HEK293 (cell line): ENCODE measurements at regions not wholly inside any gene's neighbourhood (a gene's known extent, or its start where the extent isn't known, plus 50 kb on each side); places are given as distances from the start of the nearest gene placed in this dataset.

Experiments
- CTCF ChIA-PET: fragments of 350-600 bp; formaldehyde crosslinking; extraction: SDS; loops from one replicate; lab custom pipeline; 2021; ENCODE audit warnings: antibody characterized with exemption; lab: Yijun Ruan, JAX
- POLR2A ChIA-PET: fragments of 300-600 bp; formaldehyde crosslinking; extraction: SDS; loops from one replicate; lab custom pipeline; 2020; ENCODE audit warnings: antibody characterized with exemption, inconsistent platforms; lab: Yijun Ruan, JAX
- H3K27ac ChIP-seq: fragments of 200-500 bp; sonication (Bioruptor generic); 2 replicates; pipeline ENCODE4 v1.5.1; 2014; ENCODE audit warnings: low read depth, low read length, control low read depth, inconsistent platforms; ENCODE audit errors: extremely low read depth
- H3K36me3 ChIP-seq, 2 experiments: fragments of 200-500 bp in 1 of 2; sonication (Bioruptor generic) in 1 of 2; 1 replicate in 1 of 2; 2 replicates in 1 of 2; pipeline ENCODE4 v1.5.1; 2014 to 2017; ENCODE audit warnings: inconsistent platforms in 2 of 2, low read length in 2 of 2; ENCODE audit not compliant: control insufficient read depth in 2 of 2, insufficient read depth in 1 of 2
- H3K4me1 ChIP-seq: fragments of 200-500 bp; sonication (Bioruptor generic); 2 replicates; pipeline ENCODE4 v1.5.1; 2014; ENCODE audit warnings: mild to moderate bottlenecking, low read length, inconsistent platforms; ENCODE audit not compliant: control insufficient read depth, insufficient read depth
- H3K4me3 ChIP-seq: 2 replicates; pipeline ENCODE4 v1.5.1; 2011; ENCODE audit warnings: low read depth, mild to moderate bottlenecking, control low read depth, low read length, moderate library complexity
- H3K9me3 ChIP-seq: fragments of 200-500 bp; sonication (Bioruptor generic); 2 replicates; pipeline ENCODE4 v1.5.1; 2014; ENCODE audit warnings: low read depth, low read length, inconsistent platforms; ENCODE audit not compliant: control insufficient read depth, insufficient read depth
- CTCF ChIP-seq: fragments of 450-650 bp; formaldehyde crosslinking; IDR thresholded peaks from 2 replicates; pipeline ENCODE4 v1.5.1; 2016; ENCODE audit warnings: missing biosample characterization, missing genetic modification characterization
- KLF7 ChIP-seq: fragments of 450-650 bp; formaldehyde crosslinking; IDR thresholded peaks from 2 replicates; pipeline ENCODE4 v1.5.1; 2016; ENCODE audit warnings: missing biosample characterization, missing genetic modification characterization, borderline replicate concordance
- PRDM2 ChIP-seq: fragments of 450-650 bp; formaldehyde crosslinking; IDR thresholded peaks from 2 replicates; pipeline ENCODE4 v1.5.1; 2016; ENCODE audit warnings: missing biosample characterization, missing genetic modification characterization, borderline replicate concordance
- ZBTB1 ChIP-seq: fragments of 450-650 bp; formaldehyde crosslinking; IDR thresholded peaks from 2 replicates; pipeline ENCODE4 v1.5.1; 2016; ENCODE audit warnings: missing biosample characterization, missing genetic modification characterization
- ZNF221 ChIP-seq: fragments of 450-650 bp; formaldehyde crosslinking; IDR thresholded peaks from 2 replicates; pipeline ENCODE4 v1.5.1; 2017; ENCODE audit warnings: missing biosample characterization, missing genetic modification characterization, borderline replicate concordance
- ZNF362 ChIP-seq: fragments of 450-650 bp; formaldehyde crosslinking; IDR thresholded peaks from 2 replicates; pipeline ENCODE4 v1.5.1; 2016; ENCODE audit warnings: missing biosample characterization, missing genetic modification characterization
- ZNF426 ChIP-seq: fragments of 450-650 bp; formaldehyde crosslinking; IDR thresholded peaks from 2 replicates; pipeline ENCODE4 v1.5.1; 2017; ENCODE audit warnings: missing biosample characterization, missing genetic modification characterization, mild to moderate bottlenecking, inconsistent platforms, moderate library complexity
- ZNF654 ChIP-seq: fragments of 450-650 bp; formaldehyde crosslinking; IDR thresholded peaks from 2 replicates; pipeline ENCODE4 v1.5.1; 2016; ENCODE audit warnings: low read depth, missing biosample characterization, missing genetic modification characterization
- ZNF658 ChIP-seq: fragments of 450-650 bp; formaldehyde crosslinking; IDR thresholded peaks from 2 replicates; pipeline ENCODE4; 2016; ENCODE audit warnings: missing biosample characterization, missing genetic modification characterization
- ZSCAN23 ChIP-seq: fragments of 450-650 bp; formaldehyde crosslinking; IDR thresholded peaks from 2 replicates; pipeline ENCODE4 v1.5.1; 2016; ENCODE audit warnings: missing biosample characterization, missing genetic modification characterization

- CTCF ChIA-PET, result interaction anchor here (0.6 to 2.6 kb wide), 68 partner anchors 8 to 583 kb away, joined by 3 to 58 read pairs (median 5); no protein-coding TSS in a partner anchor
Observed at GRCh38 chr19:33998739-33999345, 173.5 kb upstream of the LSM14A start.

More at GRCh38 chr19:33998739-33999345, 173.5 kb upstream of the LSM14A start:
- TF ChIP-seq ZNF654 (tag by site-specific recombination) (peak; percentile 35; the same call in 1 of the 2 replicates), ZNF362 (tag by site-specific recombination) (peak; percentile 15; the same call in 1 of the 2 replicates), PRDM2 (tag by site-specific recombination) (no peak), ZBTB1 (tag by site-specific recombination) (no peak), ZNF658 (tag by site-specific recombination) (no peak), CTCF (tag by site-specific recombination) (peak; percentile 60), ZNF426 (no peak), ZSCAN23 (tag by site-specific recombination) (no peak), KLF7 (tag by site-specific recombination) (no peak), ZNF221 (no peak)
- Histone ChIP-seq H3K9me3 (no peaks in the 10 kb centered on the region; the same call in none of the 2 replicates), H3K36me3 (no peaks in the 10 kb centered on the region; a peak in 1 of 3 replicates), H3K4me3 (no peak overlapping the region), H3K4me1 (0 out of 2 replicates have a peak, but pooled peaks cover 4% of the 10 kb centered on the region), H3K27ac (no peak overlapping the region)
- POLR2A ChIA-PET, result interaction anchor here (1.5 kb wide), 1 partner anchor 204 kb away, joined by 4 read pairs; no protein-coding TSS in a partner anchor
